ENCODE measurements at regions not wholly inside any gene's neighbourhood (a gene's known extent, or its start where the extent isn't known, plus 50 kb on each side); places are given as distances from the start of the nearest gene placed in this dataset.
"Not testable (repeated sequence)": the region's sequence is repeated elsewhere in the genome, so short reads cannot be mapped to it uniquely, and the experiment has no call there.

DNA sequence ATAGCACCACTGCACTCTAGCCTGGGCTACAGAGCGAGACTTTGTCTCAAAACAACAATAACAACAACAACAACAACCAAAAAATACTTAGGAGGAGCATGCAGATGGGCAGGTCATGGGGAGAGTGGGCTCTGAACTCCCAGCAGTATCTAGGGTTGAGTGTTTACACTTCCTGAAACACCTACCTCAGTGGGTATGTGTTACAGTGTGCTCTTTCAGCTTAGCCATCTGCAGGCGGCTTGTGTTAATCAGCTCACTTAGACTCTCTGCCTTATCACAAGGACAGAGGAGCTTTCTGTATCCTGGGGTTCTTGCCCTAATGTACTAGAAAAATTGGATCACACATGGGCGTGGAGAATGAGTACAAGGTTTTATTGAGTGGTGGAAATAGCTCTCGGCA, 340.2 kb downstream of the KIF20B start:
- Histone ChIP-seq H3K36me3 (ENCODE audit: control insufficient read depth, insufficient read depth, low read length) (no peaks in the 10 kb centered on the region), H3K4me3 (ENCODE audit: low read depth, low read length) (no peak overlapping the region), H3K9ac (ENCODE audit: low read depth, low read length) (no peak overlapping the region), H3K4me1 (ENCODE audit: control insufficient read depth, insufficient read depth, low read length) (no peaks in the 10 kb centered on the region), H3K27me3 (ENCODE audit: control insufficient read depth, insufficient read depth, low read length) (no peaks in the 10 kb centered on the region), H3K9me3 (ENCODE audit: control insufficient read depth, insufficient read depth, low read length) (no peaks in the 10 kb centered on the region)

DNA sequence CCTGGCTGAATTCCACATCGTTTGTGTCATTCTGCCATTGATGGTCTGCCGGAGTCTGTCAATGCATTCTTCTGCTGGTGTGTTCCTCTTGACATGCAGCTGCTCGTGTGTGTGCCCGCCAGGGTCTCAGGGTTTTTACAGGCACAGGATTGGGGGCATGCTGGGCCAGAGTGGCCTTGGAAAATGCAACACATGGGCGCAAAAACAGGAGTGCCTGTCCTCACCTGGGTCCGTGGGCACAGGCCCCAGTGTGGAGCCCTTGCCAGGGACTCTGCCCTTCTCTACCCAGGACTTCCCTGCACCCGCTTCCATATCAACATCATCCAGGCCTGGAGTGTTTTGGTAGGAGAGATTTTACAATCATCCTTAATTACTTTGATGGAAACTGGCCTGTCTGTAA, 340.7 kb downstream of the KIF20B start:
- Histone ChIP-seq H3K36me3 (ENCODE audit: control insufficient read depth, insufficient read depth, low read length) (no peaks in the 10 kb centered on the region), H3K4me3 (ENCODE audit: low read depth, low read length) (no peak overlapping the region), H3K9me3 (ENCODE audit: control insufficient read depth, insufficient read depth, low read length) (no peaks in the 10 kb centered on the region), H3K4me1 (ENCODE audit: control insufficient read depth, insufficient read depth, low read length) (no peaks in the 10 kb centered on the region), H3K9ac (ENCODE audit: low read depth, low read length) (no peak overlapping the region), H3K27me3 (ENCODE audit: control insufficient read depth, insufficient read depth, low read length) (no peaks in the 10 kb centered on the region)

DNA sequence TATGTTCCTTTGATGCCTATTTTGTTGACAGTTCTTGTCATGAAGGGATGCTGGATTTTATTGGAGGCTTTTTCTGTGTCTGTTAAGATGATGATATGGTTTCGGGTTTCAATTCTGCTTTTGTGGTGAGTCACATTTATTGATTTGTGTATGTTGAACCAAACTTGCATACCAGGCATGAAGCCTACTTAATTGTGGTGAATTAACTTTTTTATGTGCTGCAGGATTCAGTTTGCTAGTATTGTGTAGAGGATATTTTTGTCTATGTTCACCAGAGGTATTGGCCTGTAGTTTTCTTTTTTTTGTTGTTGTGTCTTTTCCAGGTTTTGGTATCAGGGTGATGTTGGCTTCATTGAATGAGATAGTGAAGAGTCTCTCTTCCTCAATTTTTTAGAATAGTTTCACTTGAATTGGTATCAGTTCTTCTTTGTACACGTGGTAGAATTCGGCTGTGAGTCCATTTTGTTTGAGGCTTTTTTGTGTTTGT, 345.9 kb downstream of the KIF20B start:
- H3K4me3 ChIP-seq (ENCODE audit: low read depth, low read length): no peak overlapping the region
- H3K9me3 ChIP-seq (ENCODE audit: control insufficient read depth, insufficient read depth, low read length): no peaks in the 10 kb centered on the region
- no peaks in the 10 kb centered on the region for H3K36me3 ChIP-seq (ENCODE audit: control insufficient read depth, insufficient read depth, low read length)
- peaks cover 2% of the 10 kb centered on the region for H3K27me3 ChIP-seq (ENCODE audit: control insufficient read depth, insufficient read depth, low read length)
- H3K4me1 ChIP-seq (ENCODE audit: control insufficient read depth, insufficient read depth, low read length): no peaks in the 10 kb centered on the region
- H3K9ac ChIP-seq (ENCODE audit: low read depth, low read length): no peak overlapping the region

DNA sequence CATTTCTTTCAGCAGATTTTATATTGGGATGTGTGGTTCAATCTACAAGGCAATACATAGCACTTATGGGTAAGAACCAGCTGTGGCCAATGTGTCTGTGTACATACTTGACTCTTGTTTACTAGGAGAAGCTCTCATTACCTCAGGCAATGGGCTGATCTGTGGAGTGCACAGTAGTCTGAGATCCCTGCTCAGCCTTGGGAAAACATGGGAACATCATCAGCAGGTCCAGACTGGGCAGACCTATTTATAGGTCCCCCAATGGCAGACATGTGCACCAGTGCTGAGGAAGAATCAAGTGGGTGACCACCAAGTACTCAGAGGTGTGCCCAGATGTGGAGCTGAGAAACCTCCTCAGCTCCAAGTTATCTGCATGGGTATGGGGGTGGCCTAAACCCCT, 349.7 kb downstream of the KIF20B start:
- H3K36me3 ChIP-seq (ENCODE audit: control insufficient read depth, insufficient read depth, low read length): no peaks in the 10 kb centered on the region
- no peaks in the 10 kb centered on the region for H3K4me1 ChIP-seq (ENCODE audit: control insufficient read depth, insufficient read depth, low read length)
- no peak overlapping the region for H3K9ac ChIP-seq (ENCODE audit: low read depth, low read length)
- no peaks in the 10 kb centered on the region for H3K9me3 ChIP-seq (ENCODE audit: control insufficient read depth, insufficient read depth, low read length)
- H3K4me3 ChIP-seq (ENCODE audit: low read depth, low read length): no peak overlapping the region
- peaks cover 2% of the 10 kb centered on the region for H3K27me3 ChIP-seq (ENCODE audit: control insufficient read depth, insufficient read depth, low read length)

DNA sequence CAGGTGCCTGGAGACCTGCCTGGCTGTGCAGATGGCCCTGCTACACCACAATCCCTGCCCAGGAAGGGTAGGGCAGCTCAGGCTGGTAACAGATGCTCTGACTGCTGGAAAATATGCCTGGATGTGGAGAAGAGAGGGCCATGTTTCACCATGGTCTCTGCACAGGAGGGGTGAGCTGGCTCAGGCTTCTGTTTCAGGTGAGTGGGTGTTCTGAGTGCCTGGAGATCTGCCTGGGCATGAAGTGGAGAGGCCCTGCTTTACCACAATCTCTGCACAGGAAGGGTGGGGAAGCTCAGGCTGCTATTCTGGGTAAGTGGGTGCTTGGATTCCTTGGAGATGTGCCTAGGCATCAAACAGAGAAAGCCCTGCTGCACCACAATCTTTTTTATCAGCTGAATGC, 350.1 kb downstream of the KIF20B start:
- Histone ChIP-seq H3K9me3 (ENCODE audit: control insufficient read depth, insufficient read depth, low read length) (no peaks in the 10 kb centered on the region), H3K36me3 (ENCODE audit: control insufficient read depth, insufficient read depth, low read length) (no peaks in the 10 kb centered on the region), H3K4me1 (ENCODE audit: control insufficient read depth, insufficient read depth, low read length) (no peaks in the 10 kb centered on the region), H3K4me3 (ENCODE audit: low read depth, low read length) (no peak overlapping the region), H3K9ac (ENCODE audit: low read depth, low read length) (no peak overlapping the region), H3K27me3 (ENCODE audit: control insufficient read depth, insufficient read depth, low read length) (peaks cover 2% of the 10 kb centered on the region)

DNA sequence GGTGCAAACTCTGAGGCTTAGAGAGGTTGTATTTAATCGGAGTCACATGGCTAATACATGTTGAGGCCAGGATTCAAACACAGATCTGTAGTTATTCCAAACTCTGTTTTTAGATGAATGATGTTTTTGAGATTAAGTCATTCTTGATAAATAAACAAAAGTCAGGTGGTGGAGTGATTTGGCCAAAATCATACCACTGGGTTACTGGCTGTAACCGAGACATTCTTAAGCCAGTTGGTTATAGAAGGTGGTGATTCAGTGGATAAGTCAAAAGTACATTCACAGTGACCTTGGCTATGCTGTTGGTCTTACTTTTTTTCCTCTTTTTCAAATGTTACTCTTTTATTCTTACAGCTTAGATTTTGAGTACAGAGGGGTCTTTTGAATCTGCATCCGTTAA, 361.4 kb downstream of the KIF20B start:
- Histone ChIP-seq H3K36me3 (ENCODE audit: control insufficient read depth, insufficient read depth, low read length) (no peaks in the 10 kb centered on the region), H3K9me3 (ENCODE audit: control insufficient read depth, insufficient read depth, low read length) (no peaks in the 10 kb centered on the region), H3K4me3 (ENCODE audit: low read depth, low read length) (no peak overlapping the region), H3K27me3 (ENCODE audit: control insufficient read depth, insufficient read depth, low read length) (no peaks in the 10 kb centered on the region), H3K4me1 (ENCODE audit: control insufficient read depth, insufficient read depth, low read length) (no peaks in the 10 kb centered on the region), H3K9ac (ENCODE audit: low read depth, low read length) (no peak overlapping the region)

DNA sequence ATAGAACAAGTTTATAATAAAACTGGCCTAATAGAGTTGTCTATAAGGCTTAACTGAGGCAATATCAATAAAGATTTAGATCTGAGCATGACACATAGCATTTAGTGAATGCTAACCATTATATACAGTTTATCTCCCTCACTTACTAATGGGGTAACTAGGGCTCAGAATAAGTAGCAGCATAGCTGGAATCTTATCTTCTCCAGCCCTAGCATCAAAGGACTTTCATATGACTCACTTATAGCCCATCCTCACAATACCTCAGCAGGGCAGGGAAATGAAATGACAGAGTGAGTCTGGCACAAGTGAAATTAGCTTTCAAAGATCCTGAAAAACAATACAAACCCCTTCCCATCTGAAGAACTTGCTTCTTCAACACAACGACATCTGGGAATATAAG, 362.9 kb downstream of the KIF20B start:
- H3K36me3 ChIP-seq (ENCODE audit: control insufficient read depth, insufficient read depth, low read length): no peaks in the 10 kb centered on the region
- H3K9ac ChIP-seq (ENCODE audit: low read depth, low read length): no peak overlapping the region
- H3K9me3 ChIP-seq (ENCODE audit: control insufficient read depth, insufficient read depth, low read length): no peaks in the 10 kb centered on the region
- H3K4me1 ChIP-seq (ENCODE audit: control insufficient read depth, insufficient read depth, low read length): no peaks in the 10 kb centered on the region
- H3K27me3 ChIP-seq (ENCODE audit: control insufficient read depth, insufficient read depth, low read length): no peaks in the 10 kb centered on the region
- H3K4me3 ChIP-seq (ENCODE audit: low read depth, low read length): no peak overlapping the region

DNA sequence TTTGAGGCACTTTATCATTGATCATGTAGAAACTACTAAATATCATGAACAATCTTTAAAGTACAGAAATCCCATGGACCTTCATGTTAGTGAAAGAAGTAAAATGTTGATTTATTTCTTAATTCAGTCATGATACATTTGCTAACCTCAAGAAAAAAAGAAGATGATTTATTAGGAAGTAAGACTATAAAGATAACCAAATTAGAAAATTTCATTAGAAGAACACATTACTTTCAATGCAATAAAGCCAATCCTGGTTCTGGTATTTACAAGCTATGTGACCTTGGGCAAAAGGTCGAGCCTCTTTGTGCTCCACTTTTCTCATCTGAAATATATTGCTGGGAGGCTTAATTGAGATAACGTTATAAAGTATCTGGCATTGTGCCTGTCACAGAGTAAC, 365.0 kb downstream of the KIF20B start:
- Histone ChIP-seq H3K9me3 (ENCODE audit: control insufficient read depth, insufficient read depth, low read length) (no peaks in the 10 kb centered on the region), H3K4me3 (ENCODE audit: low read depth, low read length) (no peak overlapping the region), H3K27me3 (ENCODE audit: control insufficient read depth, insufficient read depth, low read length) (no peaks in the 10 kb centered on the region), H3K36me3 (ENCODE audit: control insufficient read depth, insufficient read depth, low read length) (no peaks in the 10 kb centered on the region), H3K4me1 (ENCODE audit: control insufficient read depth, insufficient read depth, low read length) (no peaks in the 10 kb centered on the region), H3K9ac (ENCODE audit: low read depth, low read length) (no peak overlapping the region)

DNA sequence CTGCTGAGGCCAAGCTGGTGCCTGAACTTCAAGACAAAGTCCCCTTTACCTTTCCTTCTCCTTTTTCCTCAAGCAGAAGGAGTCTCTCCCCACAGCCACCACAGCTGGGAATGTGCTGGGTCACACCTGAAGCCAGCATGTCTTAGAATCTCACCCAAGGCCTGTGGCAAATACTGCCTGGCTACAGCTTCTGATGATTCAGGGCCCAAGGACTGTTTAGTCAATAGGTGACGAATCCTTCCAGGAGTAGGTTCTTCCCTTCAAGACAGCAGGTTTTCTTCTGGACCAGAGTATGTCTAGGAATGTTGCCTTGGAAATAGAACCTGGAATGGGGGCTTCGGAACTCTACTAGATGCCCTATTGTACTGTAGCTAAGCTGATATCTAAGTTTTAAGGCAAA, 374.6 kb downstream of the KIF20B start:
- Histone ChIP-seq H3K4me3 (ENCODE audit: low read depth, low read length) (no peak overlapping the region), H3K9ac (ENCODE audit: low read depth, low read length) (no peak overlapping the region), H3K27me3 (ENCODE audit: control insufficient read depth, insufficient read depth, low read length) (no peaks in the 10 kb centered on the region), H3K4me1 (ENCODE audit: control insufficient read depth, insufficient read depth, low read length) (peaks cover 6% of the 10 kb centered on the region), H3K36me3 (ENCODE audit: control insufficient read depth, insufficient read depth, low read length) (peaks cover 15% of the 10 kb centered on the region), H3K9me3 (ENCODE audit: control insufficient read depth, insufficient read depth, low read length) (peaks cover 22% of the 10 kb centered on the region)

DNA sequence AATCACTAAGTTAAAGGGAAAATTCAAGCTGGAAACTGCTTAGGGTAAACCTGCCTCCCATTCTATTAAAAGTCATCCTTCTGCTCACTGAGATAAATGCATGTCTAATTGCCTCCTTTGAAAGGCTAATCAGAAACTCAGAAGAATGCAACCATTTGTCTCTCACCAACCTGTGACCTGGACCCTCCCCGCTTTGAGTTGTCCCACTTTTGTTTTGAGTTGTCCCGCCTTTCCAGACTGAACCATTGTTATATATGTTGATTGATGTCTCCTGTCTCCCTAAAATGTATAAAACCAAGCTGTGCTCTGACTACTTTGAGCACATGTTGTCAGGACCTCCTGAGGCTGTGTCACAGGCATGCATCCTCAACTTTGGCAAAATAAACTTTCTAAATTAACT, 378.4 kb downstream of the KIF20B start:
- Histone ChIP-seq H3K36me3 (ENCODE audit: control insufficient read depth, insufficient read depth, low read length) (peaks cover 18% of the 10 kb centered on the region), H3K27me3 (ENCODE audit: control insufficient read depth, insufficient read depth, low read length) (no peaks in the 10 kb centered on the region), H3K9me3 (ENCODE audit: control insufficient read depth, insufficient read depth, low read length) (peaks cover 22% of the 10 kb centered on the region), H3K4me3 (ENCODE audit: low read depth, low read length) (no peak overlapping the region), H3K9ac (ENCODE audit: low read depth, low read length) (no peak overlapping the region), H3K4me1 (ENCODE audit: control insufficient read depth, insufficient read depth, low read length) (peaks cover 6% of the 10 kb centered on the region)

DNA sequence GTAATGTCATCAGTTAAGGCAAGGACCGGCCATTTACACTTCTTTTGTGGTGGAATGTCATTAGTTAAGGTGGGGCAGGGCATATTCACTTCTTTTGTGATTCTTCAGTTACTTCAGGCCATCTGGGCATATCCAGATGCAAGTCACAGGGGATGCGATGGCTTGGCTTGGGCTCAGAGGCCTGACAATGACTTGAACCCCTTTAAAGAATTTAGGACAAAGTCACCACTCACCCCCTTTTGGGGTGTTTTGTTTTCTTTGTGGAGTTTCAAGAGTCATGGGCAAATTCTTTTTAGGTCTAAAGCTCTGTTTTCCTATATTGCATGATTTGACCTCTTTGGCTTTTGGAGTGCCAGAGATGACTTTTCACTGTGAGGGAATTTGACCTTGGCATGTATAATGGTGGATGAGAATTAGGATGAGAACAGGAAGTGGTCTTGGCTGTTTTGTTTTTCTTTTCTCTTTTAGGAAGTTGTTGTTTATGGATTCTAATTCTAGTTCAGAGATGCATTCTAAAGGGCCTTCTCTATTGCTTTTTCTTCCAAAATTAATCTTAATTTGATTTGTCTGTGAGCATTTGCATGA, 385.3 kb downstream of the KIF20B start:
- Histone ChIP-seq H3K4me1 (ENCODE audit: control insufficient read depth, insufficient read depth, low read length) (peaks cover 10% of the 10 kb centered on the region), H3K4me3 (ENCODE audit: low read depth, low read length) (peak overlapping the region; percentile 30), H3K9ac (ENCODE audit: low read depth, low read length) (peak overlapping the region; percentile 41)
- not testable (repeated sequence) for H3K36me3 ChIP-seq (ENCODE audit: control insufficient read depth, insufficient read depth, low read length); H3K27me3 ChIP-seq (ENCODE audit: control insufficient read depth, insufficient read depth, low read length); H3K9me3 ChIP-seq (ENCODE audit: control insufficient read depth, insufficient read depth, low read length)

DNA sequence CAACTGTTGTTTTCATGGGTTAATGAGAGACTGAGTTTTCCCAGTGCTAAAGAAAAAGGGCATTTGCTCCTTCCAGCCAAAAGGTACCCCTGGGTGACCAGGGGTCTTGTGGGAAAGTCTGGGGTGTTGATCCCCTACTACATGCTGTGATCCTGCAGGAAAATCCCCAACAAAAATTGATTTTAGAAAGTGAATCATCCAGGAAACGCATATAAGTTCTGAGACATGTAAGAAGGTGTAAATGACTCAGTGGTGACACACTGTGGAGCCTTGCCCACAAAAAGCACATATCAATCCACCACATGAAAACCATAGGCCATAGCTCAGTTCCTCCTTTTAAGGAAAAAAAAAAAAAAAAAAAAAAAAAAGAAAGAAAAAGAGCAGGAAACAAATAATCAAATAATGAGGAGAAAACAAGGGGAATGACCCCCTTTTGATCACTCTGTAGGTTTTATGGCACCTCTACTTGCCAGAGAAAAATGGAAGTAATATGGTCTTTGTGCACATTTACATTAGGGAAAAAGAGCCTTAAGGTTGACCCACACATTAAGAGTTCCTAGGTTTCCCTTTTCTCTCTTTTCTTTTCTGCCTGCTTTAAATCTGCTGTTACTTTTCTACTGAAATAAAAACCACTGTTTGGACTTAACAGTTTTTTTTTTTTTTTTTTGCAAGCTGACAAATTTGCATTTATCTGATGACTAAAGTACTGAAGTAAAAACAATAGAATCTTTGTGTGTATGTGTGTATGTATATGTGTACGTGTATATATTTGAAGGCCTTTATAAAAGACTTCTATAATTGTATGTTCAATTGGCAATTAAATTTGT, 386.0 kb downstream of the KIF20B start:
- H3K36me3 ChIP-seq (ENCODE audit: control insufficient read depth, insufficient read depth, low read length): peaks cover 3% of the 10 kb centered on the region
- H3K9me3 ChIP-seq (ENCODE audit: control insufficient read depth, insufficient read depth, low read length): no peaks in the 10 kb centered on the region
- peak overlapping the region; percentile 41 for H3K9ac ChIP-seq (ENCODE audit: low read depth, low read length)
- H3K27me3 ChIP-seq (ENCODE audit: control insufficient read depth, insufficient read depth, low read length): no peaks in the 10 kb centered on the region
- peak overlapping the region; percentile 30 for H3K4me3 ChIP-seq (ENCODE audit: low read depth, low read length)
- peaks cover 12% of the 10 kb centered on the region for H3K4me1 ChIP-seq (ENCODE audit: control insufficient read depth, insufficient read depth, low read length)
